NCI-H128 (cell line): ENCODE measurements at regions not wholly inside any gene's neighbourhood (a gene's known extent, or its start where the extent isn't known, plus 50 kb on each side); places are given as distances from the start of the nearest gene placed in this dataset.

Source experiments
- DNase-seq: peaks from one replicate; lab custom pipeline; 2025; ENCODE audit not compliant: unreplicated experiment; lab: John Stamatoyannopoulos, UW

- DNase-seq, result no peak
These were observed 1178.2 kb downstream of the BRD1 start for GRCh38 chr22:48649466-48649865.

- DNase-seq, result no peak
These were observed 1178.6 kb downstream of the BRD1 start for GRCh38 chr22:48649031-48649430.

- DNase-seq, result no peak
These were observed 1179.8 kb downstream of the BRD1 start for GRCh38 chr22:48647606-48648515.

- no peak for DNase-seq
These were observed 1180.6 kb downstream of the BRD1 start for GRCh38 chr22:48647051-48647450.

GRCh38 chr22:48646216-48646925 is 1181.3 kb downstream of the BRD1 start:
- DNase-seq, result no peak

- DNase-seq, result no peak
These were observed 1181.9 kb downstream of the BRD1 start for GRCh38 chr22:48645766-48646165.

GRCh38 chr22:48644997-48645396 is 1182.7 kb downstream of the BRD1 start:
- DNase-seq, result no peak

- DNase-seq, result no peak
These were observed 1183.6 kb downstream of the BRD1 start for GRCh38 chr22:48644108-48644507.

- DNase-seq, result no peak
These were observed 1184.5 kb downstream of the BRD1 start for GRCh38 chr22:48643066-48643731.

- DNase-seq, result no peak
These were observed 1185.1 kb downstream of the BRD1 start for GRCh38 chr22:48642550-48642949.

- DNase-seq, result no peak
These were observed 1185.7 kb downstream of the BRD1 start for GRCh38 chr22:48641906-48642475.

GRCh38 chr22:48640890-48641841 is 1186.5 kb downstream of the BRD1 start:
- DNase-seq, result no peak

GRCh38 chr22:48639896-48640748 is 1187.6 kb downstream of the BRD1 start:
- no peak for DNase-seq

GRCh38 chr22:48639021-48639795 is 1188.5 kb downstream of the BRD1 start:
- DNase-seq, result no peak

GRCh38 chr22:48637231-48637630 is 1190.4 kb downstream of the BRD1 start:
- DNase-seq, result no peak

GRCh38 chr22:48636746-48637145 is 1190.9 kb downstream of the BRD1 start:
- DNase-seq, result no peak

GRCh38 chr22:48635816-48636215 is 1191.9 kb downstream of the BRD1 start:
- DNase-seq, result no peak

GRCh38 chr22:48635031-48635430 is 1192.6 kb downstream of the BRD1 start:
- DNase-seq, result no peak
